Kidney epithelial cell (primary cell): ENCODE measurements at regions not wholly inside any gene's neighbourhood (a gene's known extent, or its start where the extent isn't known, plus 50 kb on each side); places are given as distances from the start of the nearest gene placed in this dataset.

ENCODE experiments used
- DNase-seq: peaks from one replicate; pipeline ENCODE4 v3.0.0-alpha.2; 2010; ENCODE audit warnings: low read depth
- H3K27me3 ChIP-seq: 2 replicates; pipeline ENCODE4 v1.6.0; 2011; ENCODE audit warnings: low read length; ENCODE audit not compliant: control insufficient read depth, insufficient read depth
- H3K36me3 ChIP-seq: 2 replicates; pipeline ENCODE4 v1.5.1; 2011; ENCODE audit warnings: low read length; ENCODE audit not compliant: control insufficient read depth, insufficient read depth
- H3K4me3 ChIP-seq: 2 replicates; pipeline ENCODE4 v1.5.1; 2011; ENCODE audit warnings: low read depth, mild to moderate bottlenecking, control low read depth, low read length
- CTCF ChIP-seq: IDR thresholded peaks from 2 replicates; pipeline ENCODE4 v1.5.1; 2011; ENCODE audit warnings: mild to moderate bottlenecking, moderate library complexity, low read length, control low read depth, inconsistent platforms; ENCODE audit not compliant: insufficient read depth, poor library complexity, severe bottlenecking

GRCh38 chr6:15775076-15775634 lies 112.3 kb upstream of the DTNBP1 start:
- DNase-seq: no peak
- H3K4me3 ChIP-seq: no peak overlapping the region
- no peaks in the 10 kb centered on the region for H3K36me3 ChIP-seq
- no peak for TF ChIP-seq CTCF
- H3K27me3 ChIP-seq: no peaks in the 10 kb centered on the region

GRCh38 chr6:15773806-15774410 lies 111.1 kb upstream of the DTNBP1 start:
- no peak overlapping the region for H3K4me3 ChIP-seq
- H3K36me3 ChIP-seq: no peaks in the 10 kb centered on the region
- TF ChIP-seq CTCF: no peak
- no peaks in the 10 kb centered on the region for H3K27me3 ChIP-seq
- DNase-seq: no peak

- TF ChIP-seq CTCF: no peak
- no peaks in the 10 kb centered on the region for H3K27me3 ChIP-seq
- no peaks in the 10 kb centered on the region for H3K36me3 ChIP-seq
- H3K4me3 ChIP-seq: no peak overlapping the region
- DNase-seq: peak; percentile 21
Observed at GRCh38 chr6:15770347-15771143, 107.7 kb upstream of the DTNBP1 start.

GRCh38 chr6:15769511-15770018 lies 106.7 kb upstream of the DTNBP1 start:
- Histone ChIP-seq H3K36me3 (no peaks in the 10 kb centered on the region), H3K27me3 (no peaks in the 10 kb centered on the region), H3K4me3 (no peak overlapping the region)
- no peak for TF ChIP-seq CTCF
- DNase-seq: peak; percentile 21

GRCh38 chr6:15768999-15769398 lies 106.2 kb upstream of the DTNBP1 start:
- Histone ChIP-seq H3K36me3 (no peaks in the 10 kb centered on the region), H3K27me3 (no peaks in the 10 kb centered on the region), H3K4me3 (no peak overlapping the region)
- DNase-seq: no peak
- TF ChIP-seq CTCF: no peak
